ENCODE measurements at regions not wholly inside any gene's neighbourhood (a gene's known extent, or its start where the extent isn't known, plus 50 kb on each side); places are given as distances from the start of the nearest gene placed in this dataset.
A peak's percentile ranks its signal among the peaks of the same experiment; 100 is the strongest.

GRCh38 chr7:114364151-114364550 lies 50.5 kb upstream of the FOXP2 start:
- H3K4me3 ChIP-seq (ENCODE audit: low read depth, low read length): no peak overlapping the region
- no peak for TF ChIP-seq CTCF (IDR thresholded peaks at IDR 0.05; ENCODE audit: low read depth, low read length)
- no peak for DNase-seq (ENCODE audit: low read depth, low spot score)
- in situ Hi-C loops (cut with HindIII; ENCODE audit: low sequenced_read_pairs): no loop called here

DNA sequence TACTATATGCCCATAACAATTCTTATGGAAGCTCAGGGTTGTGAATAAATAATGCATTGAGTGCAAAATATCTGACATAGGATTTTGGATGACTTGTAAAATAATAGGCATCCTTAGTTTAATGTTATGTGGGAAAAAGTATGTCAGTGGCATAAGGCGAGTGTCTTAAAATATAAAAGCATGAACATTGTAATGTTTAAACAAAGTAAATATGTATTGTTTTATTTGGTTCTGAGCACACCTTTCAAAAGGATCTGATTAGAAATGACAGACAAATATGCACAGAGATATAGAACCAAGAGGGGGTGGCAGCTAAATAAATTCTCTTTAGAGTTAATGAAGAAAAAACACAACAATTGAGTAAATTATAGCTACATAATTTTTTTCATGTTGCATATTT lies 51.3 kb upstream of the FOXP2 start:
- no peak for TF ChIP-seq CTCF (IDR thresholded peaks at IDR 0.05; ENCODE audit: low read depth, low read length)
- no peak overlapping the region for H3K4me3 ChIP-seq (ENCODE audit: low read depth, low read length)
- in situ Hi-C loops (cut with HindIII; ENCODE audit: low sequenced_read_pairs): no loop called here
- DNase-seq (ENCODE audit: low read depth, low spot score): no peak

GRCh38 chr7:114358911-114359310 lies 55.7 kb upstream of the FOXP2 start:
- in situ Hi-C loops (cut with HindIII; ENCODE audit: low sequenced_read_pairs): no loop called here
- no peak for TF ChIP-seq CTCF (IDR thresholded peaks at IDR 0.05; ENCODE audit: low read depth, low read length)
- H3K4me3 ChIP-seq (ENCODE audit: low read depth, low read length): no peak overlapping the region
- no peak for DNase-seq (ENCODE audit: low read depth, low spot score)

- TF ChIP-seq CTCF (IDR thresholded peaks at IDR 0.05; ENCODE audit: low read depth, low read length): no peak
- in situ Hi-C loops (cut with HindIII; ENCODE audit: low sequenced_read_pairs): no loop called here
- no peak overlapping the region for H3K4me3 ChIP-seq (ENCODE audit: low read depth, low read length)
- peak; percentile 14 for DNase-seq (ENCODE audit: low read depth, low spot score)
Observed at GRCh38 chr7:114356133-114356532, 58.5 kb upstream of the FOXP2 start.

DNA sequence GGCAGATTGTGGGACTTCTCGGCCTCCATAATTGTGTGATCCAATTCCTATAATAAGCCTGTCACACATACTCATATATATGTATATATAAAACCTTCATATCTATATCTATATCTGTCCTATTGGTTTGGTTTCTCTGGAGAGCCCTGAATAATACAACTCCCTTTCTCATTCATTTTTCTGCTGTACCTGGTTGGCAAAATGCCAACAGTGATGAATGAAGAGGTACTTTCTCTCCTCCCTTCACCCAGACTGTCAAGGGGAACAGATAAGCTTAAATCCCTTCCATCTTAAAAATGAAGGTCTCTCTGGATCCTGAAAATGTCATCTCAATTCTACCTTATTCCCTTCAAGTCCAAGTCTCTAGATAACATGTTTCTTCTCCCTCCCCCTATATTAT lies 60.3 kb upstream of the FOXP2 start:
- in situ Hi-C loops (cut with HindIII; ENCODE audit: low sequenced_read_pairs): no loop called here

DNA sequence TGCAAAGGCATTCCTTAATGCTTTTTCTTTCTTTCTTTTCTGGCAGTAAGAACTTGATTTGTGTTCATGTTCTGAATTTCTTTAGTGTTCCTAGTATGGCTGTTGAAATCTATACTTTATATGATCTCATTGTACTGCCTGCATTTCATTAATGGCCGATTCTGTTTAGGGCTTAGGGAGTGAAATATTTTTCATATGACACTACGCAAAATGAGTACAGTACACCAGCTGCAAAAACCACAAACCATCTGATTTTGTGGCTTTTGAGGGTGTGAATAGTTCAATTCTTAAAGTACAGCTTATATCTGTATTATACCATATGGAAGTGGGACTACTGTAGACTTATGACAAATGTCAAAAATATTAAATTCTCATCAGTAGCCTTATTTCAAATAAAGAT lies 69.1 kb upstream of the FOXP2 start:
- H3K4me3 ChIP-seq (ENCODE audit: low read depth, low read length): no peak overlapping the region
- TF ChIP-seq CTCF (IDR thresholded peaks at IDR 0.05; ENCODE audit: low read depth, low read length): no peak
- in situ Hi-C loops (cut with HindIII; ENCODE audit: low sequenced_read_pairs): no loop called here
- peak; percentile 65 for DNase-seq (ENCODE audit: low read depth, low spot score)

More for the DNA sequence above, 60.3 kb upstream of the FOXP2 start:
- no peak overlapping the region for H3K4me3 ChIP-seq (ENCODE audit: low read depth, low read length)
- TF ChIP-seq CTCF (IDR thresholded peaks at IDR 0.05; ENCODE audit: low read depth, low read length): no peak
- no peak for DNase-seq (ENCODE audit: low read depth, low spot score)
